ENCODE measurements at regions not wholly inside any gene's neighbourhood (a gene's known extent, or its start where the extent isn't known, plus 50 kb on each side); places are given as distances from the start of the nearest gene placed in this dataset.
"Not testable (repeated sequence)": the region's sequence is repeated elsewhere in the genome, so short reads cannot be mapped to it uniquely, and the experiment has no call there.

DNA sequence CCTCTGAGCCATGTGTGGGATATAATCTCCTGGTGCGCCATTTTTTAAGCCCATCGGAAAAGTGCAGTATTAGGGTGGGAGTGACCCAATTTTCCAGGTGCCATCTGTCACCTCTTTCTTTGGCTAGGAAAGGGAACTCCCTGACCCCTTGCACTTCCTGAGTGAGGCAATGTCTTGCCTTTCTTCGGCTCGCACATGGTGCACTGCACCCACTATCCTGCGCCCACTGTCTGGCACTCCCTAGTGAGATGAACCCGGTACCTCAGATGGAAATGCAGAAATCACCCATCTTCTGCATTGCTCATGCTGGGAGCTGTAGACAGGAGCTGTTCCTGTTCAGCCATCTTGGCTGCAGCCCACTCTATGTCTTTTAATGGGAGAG, 64.7 kb downstream of the OR13A1 start:
- ATAC-seq (replicated peaks in 1 of 2); H3K36me3 Mint-ChIP-seq (ENCODE audit: insufficient read depth in 2 of 2); H3K9me3 Mint-ChIP-seq; H3K27ac Mint-ChIP-seq; DNase-seq: not testable (repeated sequence)
- H3K4me1 Mint-ChIP-seq (ENCODE audit: low read depth) = peaks cover 18% of the 10 kb centered on the region
- peaks cover 14% of the 10 kb centered on the region for H3K27me3 Mint-ChIP-seq (ENCODE audit: low read depth)
- peak overlapping the region in 1 of 2 donors; percentile 14 for H3K4me3 Mint-ChIP-seq
